Muscle layer of colon (tissue), 2 donors: ENCODE measurements at regions not wholly inside any gene's neighbourhood (a gene's known extent, or its start where the extent isn't known, plus 50 kb on each side); places are given as distances from the start of the nearest gene placed in this dataset.

Experiments
- H3K27ac ChIP-seq: one replicate; pipeline ENCODE4 v1.7.0; 2013; ENCODE audit warnings: low read depth, mild to moderate bottlenecking, low read length, moderate library complexity
- H3K27me3 ChIP-seq, 2 donors: one replicate each; pipeline ENCODE4 v1.7.0; 2013; ENCODE audit warnings: low read length in 2 of 2, mild to moderate bottlenecking in 2 of 2; ENCODE audit not compliant: insufficient read depth in 2 of 2, control insufficient read depth in 1 of 2
- H3K36me3 ChIP-seq: one replicate; pipeline ENCODE4 v1.7.0; 2013; ENCODE audit warnings: mild to moderate bottlenecking, low read length; ENCODE audit not compliant: insufficient read depth
- H3K4me1 ChIP-seq: one replicate; pipeline ENCODE4 v1.7.0; 2013; ENCODE audit warnings: mild to moderate bottlenecking, low read length; ENCODE audit not compliant: insufficient read depth
- H3K4me3 ChIP-seq, 2 donors: one replicate each; pipeline ENCODE4 v1.7.0; 2013; ENCODE audit warnings: low read length in 2 of 2, low read depth in 1 of 2, mild to moderate bottlenecking in 1 of 2, moderate library complexity in 1 of 2
- H3K9ac ChIP-seq: one replicate; pipeline ENCODE4 v1.7.0; 2013; ENCODE audit warnings: low read length
- H3K9me3 ChIP-seq: one replicate; pipeline ENCODE4 v1.7.0; 2013; ENCODE audit warnings: mild to moderate bottlenecking, low read length
- donor health status: abdominal sarcoma.
- donor health status: Adenocarcinoma of cecum.

GRCh38 chr13:32951580-32951979 lies 64.6 kb upstream of the KL start:
- Histone ChIP-seq H3K27ac (no peak overlapping the region), H3K9ac (no peak overlapping the region), H3K9me3 (no peaks in the 10 kb centered on the region), H3K4me3 (no peak overlapping the region), H3K4me1 (no peaks in the 10 kb centered on the region), H3K27me3 (no peaks in the 10 kb centered on the region), H3K36me3 (no peaks in the 10 kb centered on the region)

GRCh38 chr13:32955881-32956594 lies 60.2 kb upstream of the KL start:
- no peaks in the 10 kb centered on the region for H3K36me3 ChIP-seq
- no peaks in the 10 kb centered on the region for H3K4me1 ChIP-seq
- H3K4me3 ChIP-seq, result no peak overlapping the region
- no peaks in the 10 kb centered on the region for H3K9me3 ChIP-seq
- no peak overlapping the region for H3K27ac ChIP-seq
- H3K9ac ChIP-seq, result no peak overlapping the region
- H3K27me3 ChIP-seq, result no peaks in the 10 kb centered on the region

- no peak overlapping the region for H3K4me3 ChIP-seq
- no peaks in the 10 kb centered on the region for H3K4me1 ChIP-seq
- H3K27ac ChIP-seq, result no peak overlapping the region
- H3K9ac ChIP-seq, result no peak overlapping the region
- H3K27me3 ChIP-seq, result no peaks in the 10 kb centered on the region
- no peaks in the 10 kb centered on the region for H3K36me3 ChIP-seq
- no peaks in the 10 kb centered on the region for H3K9me3 ChIP-seq
Measured at GRCh38 chr13:32956595-32956933, 59.7 kb upstream of the KL start.

GRCh38 chr13:32960626-32961025 lies 55.6 kb upstream of the KL start:
- Histone ChIP-seq H3K4me1 (no peaks in the 10 kb centered on the region), H3K27ac (no peak overlapping the region), H3K4me3 (no peak overlapping the region), H3K27me3 (no peaks in the 10 kb centered on the region), H3K36me3 (no peaks in the 10 kb centered on the region), H3K9me3 (no peaks in the 10 kb centered on the region), H3K9ac (no peak overlapping the region)

GRCh38 chr13:32961724-32962123 lies 54.5 kb upstream of the KL start:
- Histone ChIP-seq H3K27ac (no peak overlapping the region), H3K4me1 (no peaks in the 10 kb centered on the region), H3K36me3 (no peaks in the 10 kb centered on the region)

GRCh38 chr13:32962342-32962741 lies 53.9 kb upstream of the KL start:
- no peak overlapping the region for H3K27ac ChIP-seq
- no peaks in the 10 kb centered on the region for H3K9me3 ChIP-seq

More at GRCh38 chr13:32961724-32962123, 54.5 kb upstream of the KL start:
- no peak overlapping the region for H3K9ac ChIP-seq
- no peaks in the 10 kb centered on the region for H3K9me3 ChIP-seq
- H3K4me3 ChIP-seq, result no peak overlapping the region
- H3K27me3 ChIP-seq, result no peaks in the 10 kb centered on the region

GRCh38 chr13:32964987-32965386 lies 51.2 kb upstream of the KL start:
- no peak overlapping the region for H3K4me3 ChIP-seq
- no peak overlapping the region for H3K9ac ChIP-seq
- H3K9me3 ChIP-seq, result no peaks in the 10 kb centered on the region
- peaks cover 2% of the 10 kb centered on the region for H3K4me1 ChIP-seq
- H3K36me3 ChIP-seq, result no peaks in the 10 kb centered on the region
- no peak overlapping the region for H3K27ac ChIP-seq
- no peaks in the 10 kb centered on the region for H3K27me3 ChIP-seq

More at GRCh38 chr13:32962342-32962741, 53.9 kb upstream of the KL start:
- Histone ChIP-seq H3K27me3 (no peaks in the 10 kb centered on the region), H3K9ac (no peak overlapping the region), H3K36me3 (no peaks in the 10 kb centered on the region), H3K4me3 (no peak overlapping the region), H3K4me1 (no peaks in the 10 kb centered on the region)
